Transverse colon (tissue), 4 donors: ENCODE measurements at regions not wholly inside any gene's neighbourhood (a gene's known extent, or its start where the extent isn't known, plus 50 kb on each side); places are given as distances from the start of the nearest gene placed in this dataset.

ENCODE experiments used
- CTCF ChIP-seq, 5 experiments: fragments of 200-600 bp in 3 of 5; fragments of 450-650 bp in 2 of 5; sonication (generic) in 3 of 5; IDR thresholded peaks; 1 replicate in 2 of 5; 2 replicates in 3 of 5; pipeline ENCODE4 v1.5.1; 2016 to 2017; ENCODE audit warnings: antibody characterized with exemption in 5 of 5, inconsistent platforms in 3 of 5, mild to moderate bottlenecking in 2 of 5, moderate library complexity in 1 of 5
- POLR2A ChIP-seq: fragments of 450-650 bp; IDR thresholded peaks from one replicate; pipeline ENCODE4 v1.6.1; 2016; ENCODE audit warnings: antibody characterized with exemption, mild to moderate bottlenecking, moderate library complexity
- POLR2AphosphoS5 ChIP-seq, 3 donors: sonication (generic); formaldehyde crosslinking; IDR thresholded peaks; one replicate each; pipeline ENCODE4 v1.6.1; 2016; ENCODE audit warnings: antibody characterized with exemption in 3 of 3

- no peak for TF ChIP-seq CTCF (IDR thresholded peaks at IDR 0.05)
- no peak for TF ChIP-seq POLR2A
- TF ChIP-seq POLR2AphosphoS5 (IDR thresholded peaks at IDR 0.05) = no peak
Measured at GRCh38 chrX:56343664-56344063, 111.5 kb downstream of the KLF8 start.
